Muscle layer of colon (tissue), 2 donors: ENCODE measurements at regions not wholly inside any gene's neighbourhood (a gene's known extent, or its start where the extent isn't known, plus 50 kb on each side); places are given as distances from the start of the nearest gene placed in this dataset.

ENCODE experiments used
- H3K27ac ChIP-seq: one replicate; pipeline ENCODE4 v1.7.0; 2013; ENCODE audit warnings: low read depth, mild to moderate bottlenecking, low read length, moderate library complexity
- H3K27me3 ChIP-seq, 2 donors: one replicate each; pipeline ENCODE4 v1.7.0; 2013; ENCODE audit warnings: low read length in 2 of 2, mild to moderate bottlenecking in 2 of 2; ENCODE audit not compliant: insufficient read depth in 2 of 2, control insufficient read depth in 1 of 2
- H3K36me3 ChIP-seq: one replicate; pipeline ENCODE4 v1.7.0; 2013; ENCODE audit warnings: mild to moderate bottlenecking, low read length; ENCODE audit not compliant: insufficient read depth
- H3K4me1 ChIP-seq: one replicate; pipeline ENCODE4 v1.7.0; 2013; ENCODE audit warnings: mild to moderate bottlenecking, low read length; ENCODE audit not compliant: insufficient read depth
- H3K4me3 ChIP-seq, 2 donors: one replicate each; pipeline ENCODE4 v1.7.0; 2013; ENCODE audit warnings: low read length in 2 of 2, low read depth in 1 of 2, mild to moderate bottlenecking in 1 of 2, moderate library complexity in 1 of 2
- H3K9ac ChIP-seq: one replicate; pipeline ENCODE4 v1.7.0; 2013; ENCODE audit warnings: low read length
- H3K9me3 ChIP-seq: one replicate; pipeline ENCODE4 v1.7.0; 2013; ENCODE audit warnings: mild to moderate bottlenecking, low read length
- donor health status: abdominal sarcoma.
- donor health status: Adenocarcinoma of cecum.

GRCh38 chr5:164617290-164617689 lies 1111.9 kb downstream of the MAT2B start:
- no peaks in the 10 kb centered on the region for H3K4me1 ChIP-seq
- H3K9me3 ChIP-seq = no peaks in the 10 kb centered on the region
- no peak overlapping the region for H3K27ac ChIP-seq
- H3K4me3 ChIP-seq = no peak overlapping the region
- no peaks in the 10 kb centered on the region for H3K27me3 ChIP-seq
- no peaks in the 10 kb centered on the region for H3K36me3 ChIP-seq
- H3K9ac ChIP-seq = no peak overlapping the region

DNA sequence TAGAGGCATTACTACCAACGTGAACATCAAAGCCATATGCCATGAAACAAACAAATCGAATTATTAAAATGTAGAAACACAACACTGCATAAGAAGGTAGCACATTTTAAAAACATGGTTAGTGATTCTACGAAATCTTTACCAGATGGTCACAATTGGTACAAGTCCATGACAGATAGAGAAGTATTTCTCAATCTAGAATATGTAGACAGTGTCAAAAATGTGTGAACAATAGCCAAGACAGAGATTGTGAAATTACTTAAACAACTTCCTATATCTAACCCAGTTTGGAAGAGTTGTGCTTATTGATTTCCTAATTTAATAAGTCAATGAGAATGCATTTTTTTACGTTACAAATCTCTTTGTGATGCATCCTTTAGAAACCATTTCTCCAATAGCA lies 1121.6 kb downstream of the MAT2B start:
- Histone ChIP-seq H3K9ac (no peak overlapping the region), H3K4me3 (no peak overlapping the region), H3K27ac (no peak overlapping the region), H3K4me1 (no peaks in the 10 kb centered on the region), H3K36me3 (no peaks in the 10 kb centered on the region), H3K9me3 (no peaks in the 10 kb centered on the region), H3K27me3 (no peaks in the 10 kb centered on the region)

GRCh38 chr5:164636456-164636855 lies 1131.0 kb downstream of the MAT2B start:
- Histone ChIP-seq H3K9me3 (no peaks in the 10 kb centered on the region), H3K27me3 (no peaks in the 10 kb centered on the region), H3K4me1 (no peaks in the 10 kb centered on the region), H3K9ac (no peak overlapping the region), H3K27ac (no peak overlapping the region), H3K4me3 (no peak overlapping the region), H3K36me3 (no peaks in the 10 kb centered on the region)

DNA sequence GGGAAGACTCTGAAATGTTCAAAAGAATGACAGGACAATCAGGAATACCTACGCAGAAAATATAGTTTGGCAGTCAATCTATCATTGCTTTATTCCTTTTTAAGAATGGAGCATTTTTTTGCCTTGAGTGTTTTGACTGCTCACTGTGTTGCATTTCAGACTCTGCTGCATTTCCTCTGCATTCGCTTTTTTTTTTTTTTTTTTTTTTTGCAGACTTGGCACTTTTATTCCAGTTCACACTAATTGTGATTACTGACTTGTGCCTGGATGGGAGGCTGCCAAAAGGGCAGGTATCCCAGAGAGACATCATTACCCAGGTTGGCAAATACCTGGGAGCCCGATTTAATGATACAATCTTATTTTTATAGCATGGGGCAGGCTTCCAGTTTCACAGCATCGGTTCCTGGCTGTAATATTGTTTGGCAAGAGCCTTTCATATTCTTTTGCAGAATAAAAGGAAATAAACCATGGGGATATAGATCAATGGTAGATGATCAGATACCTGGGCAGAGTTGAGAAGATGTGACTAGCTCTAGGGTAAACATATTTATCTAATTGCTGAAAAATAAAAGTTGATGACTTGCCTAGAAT lies 1132.6 kb downstream of the MAT2B start:
- Histone ChIP-seq H3K9me3 (no peaks in the 10 kb centered on the region), H3K4me1 (no peaks in the 10 kb centered on the region), H3K27ac (no peak overlapping the region), H3K4me3 (no peak overlapping the region), H3K27me3 (no peaks in the 10 kb centered on the region), H3K36me3 (no peaks in the 10 kb centered on the region), H3K9ac (no peak overlapping the region)

DNA sequence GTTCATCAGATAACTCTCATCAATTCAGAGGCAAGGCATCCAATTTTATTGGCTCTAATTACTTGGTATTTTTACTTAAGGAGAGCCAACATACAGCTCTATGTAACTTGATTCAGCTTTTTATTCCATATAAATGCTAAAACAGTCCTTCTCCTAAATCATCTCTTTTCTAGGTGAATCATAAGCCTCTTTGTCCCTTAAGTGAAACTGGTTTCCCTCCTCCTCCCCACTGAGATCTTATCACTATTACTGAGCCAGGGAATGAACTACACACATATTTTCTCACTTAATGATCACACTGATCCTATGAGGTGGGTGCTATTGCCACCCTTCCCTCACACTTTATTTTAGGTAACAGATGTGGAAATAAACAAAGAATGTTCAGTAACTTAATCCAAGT lies 1143.8 kb downstream of the MAT2B start:
- Histone ChIP-seq H3K36me3 (no peaks in the 10 kb centered on the region), H3K9me3 (no peaks in the 10 kb centered on the region), H3K4me3 (no peak overlapping the region), H3K9ac (no peak overlapping the region), H3K27me3 (no peaks in the 10 kb centered on the region), H3K27ac (no peak overlapping the region), H3K4me1 (no peaks in the 10 kb centered on the region)

DNA sequence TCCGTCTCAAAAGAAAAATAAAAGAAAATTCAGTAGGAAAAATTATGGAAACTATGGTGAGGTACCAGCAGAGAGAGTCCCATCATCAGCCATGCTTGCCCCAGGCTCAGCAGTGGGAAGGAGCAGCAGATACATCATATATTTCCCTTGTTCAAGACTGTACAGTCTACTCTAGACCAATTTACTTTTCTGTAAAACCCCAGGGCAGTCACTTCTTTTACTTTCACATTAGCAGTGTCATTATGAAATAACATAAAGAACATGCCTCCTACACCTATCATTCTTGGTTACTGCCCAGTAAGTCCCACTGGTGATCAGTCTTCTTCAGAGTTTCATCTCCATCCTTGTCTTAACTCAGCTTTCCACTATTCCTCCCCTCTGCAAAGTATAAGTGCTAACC lies 1145.0 kb downstream of the MAT2B start:
- no peak overlapping the region for H3K27ac ChIP-seq

DNA sequence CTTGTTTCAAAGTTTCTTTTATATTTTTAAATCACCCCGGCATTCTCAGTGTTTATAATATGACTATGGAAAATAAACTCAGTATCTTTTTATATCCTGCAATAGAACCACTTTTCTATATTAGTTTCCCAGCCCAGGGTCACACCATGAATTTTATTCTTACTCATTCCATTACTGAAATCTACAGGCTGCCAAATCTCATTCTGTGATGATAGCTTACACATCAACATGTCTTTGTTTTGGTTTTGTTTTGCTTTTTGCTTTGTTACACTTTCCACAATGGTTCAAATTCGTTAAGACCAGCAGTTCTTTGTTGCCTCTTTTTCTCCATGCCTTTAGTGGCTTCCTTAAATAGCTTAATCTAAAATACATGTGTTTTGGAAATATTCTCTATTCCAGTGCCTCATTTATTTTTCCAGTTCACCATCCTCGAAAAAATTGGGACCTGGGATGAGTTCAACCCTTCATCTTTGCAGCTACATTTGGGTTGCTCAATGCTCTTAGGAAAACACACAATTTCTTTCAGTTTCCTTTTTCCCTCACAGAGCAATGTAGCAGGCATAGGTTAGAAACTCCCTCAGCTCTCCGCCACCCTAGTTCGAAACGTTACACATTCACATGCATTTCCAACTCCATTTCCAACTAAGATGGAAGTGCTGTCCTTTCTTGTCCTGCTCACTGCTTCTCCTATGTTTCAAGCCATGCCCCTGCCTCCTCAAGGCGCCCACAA lies 1146.3 kb downstream of the MAT2B start:
- H3K9ac ChIP-seq = no peak overlapping the region
- no peak overlapping the region for H3K27ac ChIP-seq
- no peak overlapping the region for H3K4me3 ChIP-seq

More for the DNA sequence above, 1145.0 kb downstream of the MAT2B start:
- no peaks in the 10 kb centered on the region for H3K4me1 ChIP-seq
- no peaks in the 10 kb centered on the region for H3K36me3 ChIP-seq
- no peaks in the 10 kb centered on the region for H3K27me3 ChIP-seq
- H3K9me3 ChIP-seq = no peaks in the 10 kb centered on the region
- no peak overlapping the region for H3K4me3 ChIP-seq
- no peak overlapping the region for H3K9ac ChIP-seq

DNA sequence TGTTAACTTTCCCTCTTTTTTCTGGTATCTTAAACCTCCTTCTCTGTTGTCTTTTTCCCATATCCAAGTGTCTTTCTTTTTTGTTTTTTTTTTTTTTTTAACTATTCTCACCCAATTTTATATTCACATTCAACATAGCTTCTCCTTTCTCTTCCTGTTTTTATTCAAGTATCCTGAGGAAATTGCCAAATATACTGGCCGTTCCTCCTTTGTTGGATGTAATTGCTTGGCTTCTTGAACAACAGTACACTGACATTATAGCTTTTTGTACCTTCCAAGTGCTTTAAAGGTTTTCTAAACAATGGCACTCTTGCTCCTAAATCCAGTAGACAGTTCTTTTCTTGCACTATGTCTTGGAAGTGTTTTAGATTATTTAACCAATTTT lies 1146.8 kb downstream of the MAT2B start:
- Histone ChIP-seq H3K27ac (no peak overlapping the region), H3K36me3 (no peaks in the 10 kb centered on the region), H3K27me3 (no peaks in the 10 kb centered on the region), H3K4me3 (no peak overlapping the region), H3K9ac (no peak overlapping the region), H3K4me1 (no peaks in the 10 kb centered on the region), H3K9me3 (no peaks in the 10 kb centered on the region)

More for the DNA sequence above, 1146.3 kb downstream of the MAT2B start:
- Histone ChIP-seq H3K27me3 (no peaks in the 10 kb centered on the region), H3K36me3 (no peaks in the 10 kb centered on the region), H3K4me1 (no peaks in the 10 kb centered on the region), H3K9me3 (no peaks in the 10 kb centered on the region)

GRCh38 chr5:164663198-164663989 lies 1158.0 kb downstream of the MAT2B start:
- H3K4me3 ChIP-seq = no peak overlapping the region
- no peak overlapping the region for H3K9ac ChIP-seq
- H3K4me1 ChIP-seq = no peaks in the 10 kb centered on the region
- no peaks in the 10 kb centered on the region for H3K27me3 ChIP-seq
- no peak overlapping the region for H3K27ac ChIP-seq
- no peaks in the 10 kb centered on the region for H3K36me3 ChIP-seq
- no peaks in the 10 kb centered on the region for H3K9me3 ChIP-seq

- Histone ChIP-seq H3K27me3 (no peaks in the 10 kb centered on the region), H3K4me3 (no peak overlapping the region), H3K9ac (no peak overlapping the region), H3K4me1 (no peaks in the 10 kb centered on the region), H3K36me3 (no peaks in the 10 kb centered on the region), H3K9me3 (no peaks in the 10 kb centered on the region), H3K27ac (no peak overlapping the region)
These were observed 1166.2 kb downstream of the MAT2B start for GRCh38 chr5:164671640-164672039.

DNA sequence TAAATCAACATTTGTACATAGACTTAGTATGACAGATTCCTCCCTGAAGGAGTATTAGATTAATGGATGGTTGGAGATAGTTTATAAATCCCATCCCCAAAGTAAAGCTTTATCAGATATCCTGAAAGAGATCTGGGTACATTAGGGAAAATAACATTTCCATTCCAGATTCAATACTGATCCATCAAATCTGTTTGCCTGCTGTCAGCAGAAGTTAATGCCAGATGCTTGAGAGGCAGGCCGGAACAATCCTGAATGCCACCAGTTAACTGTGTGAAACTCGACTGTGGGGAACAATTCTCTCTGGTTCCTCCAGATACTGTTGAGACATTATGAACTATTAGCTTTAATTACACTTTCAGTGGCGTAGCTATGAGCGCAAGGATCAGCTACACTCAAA lies 1166.8 kb downstream of the MAT2B start:
- H3K27me3 ChIP-seq = no peaks in the 10 kb centered on the region
- H3K36me3 ChIP-seq = no peaks in the 10 kb centered on the region
- H3K4me1 ChIP-seq = no peaks in the 10 kb centered on the region
- no peak overlapping the region for H3K27ac ChIP-seq
- no peaks in the 10 kb centered on the region for H3K9me3 ChIP-seq
- H3K4me3 ChIP-seq = no peak overlapping the region
- H3K9ac ChIP-seq = no peak overlapping the region
